ENCODE measurements at regions not wholly inside any gene's neighbourhood (a gene's known extent, or its start where the extent isn't known, plus 50 kb on each side); places are given as distances from the start of the nearest gene placed in this dataset.

DNA sequence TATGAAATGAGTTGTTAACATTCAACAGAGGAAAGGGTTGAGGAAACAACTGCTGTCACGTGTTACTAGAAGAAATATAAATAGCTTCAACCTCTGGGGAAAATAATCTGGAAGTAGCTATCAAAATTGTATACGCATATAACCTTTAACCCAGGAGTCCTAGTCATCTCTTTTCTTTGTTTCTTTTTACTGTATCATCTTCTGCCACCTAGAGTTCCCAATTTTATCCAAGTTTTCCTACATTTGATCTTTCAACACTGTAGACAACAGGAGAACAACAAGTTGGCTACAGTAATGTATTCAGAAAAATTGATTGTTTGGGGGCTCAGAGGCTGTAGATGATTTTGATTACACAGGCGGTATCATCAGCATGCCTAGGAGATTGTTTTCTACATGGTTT is 453.7 kb downstream of the FSCB start:
- H4K8ac ChIP-seq (ENCODE audit: low read depth in 2 of 2, low read length in 2 of 2): no peak overlapping the region
- H3K23ac ChIP-seq (ENCODE audit: low read depth, low read length): no peak overlapping the region
- ATAC-seq (ENCODE audit: low read depth) (no peak), DNase-seq (no peak)
- H2AFZ ChIP-seq (replicated peaks; ENCODE audit: low read length, poor library complexity): no peak overlapping the region
- H2BK120ac ChIP-seq (ENCODE audit: low read depth, low read length): no peak overlapping the region
- H3K9me1 ChIP-seq (ENCODE audit: insufficient read depth, low read length): no peaks in the 10 kb centered on the region
- H3K27me3 ChIP-seq (ENCODE audit: control insufficient read depth, insufficient read depth, low read length): no peaks in the 10 kb centered on the region
- H3K4me1 ChIP-seq (ENCODE audit: control insufficient read depth, insufficient read depth, low read length): no peaks in the 10 kb centered on the region
- H3K36me3 ChIP-seq (ENCODE audit: control insufficient read depth, insufficient read depth, low read length): no peaks in the 10 kb centered on the region
- H3K27ac ChIP-seq (ENCODE audit: insufficient read depth, low read length): no peak overlapping the region
- POLR2A ChIA-PET (ENCODE audit: unreplicated experiment): no interaction called here
- no peak overlapping the region for H3K56ac ChIP-seq (ENCODE audit: extremely low read depth, insufficient read depth, low read length)
- no peaks in the 10 kb centered on the region for H3K9me3 ChIP-seq (ENCODE audit: control insufficient read depth, insufficient read depth, low read length)
- H2AK5ac ChIP-seq (ENCODE audit: low read depth, low read length): no peak overlapping the region
- CTCF ChIA-PET: no interaction called here
- H2BK15ac ChIP-seq (ENCODE audit: low read depth, low read length): no peak overlapping the region
- no peak overlapping the region for H2BK20ac ChIP-seq (ENCODE audit: low read depth, low read length)
- dilution Hi-C loops (cut with HindIII; ENCODE audit: low sequenced_read_pairs, unreplicated experiment) (no loop called here), intact Hi-C loops (cut with micrococcal nuclease) (no loop called here), in situ Hi-C loops (cut with MboI; ENCODE audit: low sequenced_read_pairs) (no loop called here)
- H4K91ac ChIP-seq (ENCODE audit: insufficient read depth, low read depth, low read length): no peak overlapping the region
- TF ChIP-seq RAD21 (IDR thresholded peaks at IDR 0.05; ENCODE audit: low read length): no peak
- TF ChIP-seq SMC3 (IDR thresholded peaks at IDR 0.05; ENCODE audit: low read depth, low read length): no peak
- no peak for TF ChIP-seq RCOR1 (IDR thresholded peaks at IDR 0.05; ENCODE audit: insufficient replicate concordance, low read length)
- H3K9ac ChIP-seq (ENCODE audit: low read depth, low read length): no peak overlapping the region
- no peak overlapping the region for H2AK9ac ChIP-seq (replicated peaks; ENCODE audit: low read depth, low read length, poor library complexity)
- H4K20me1 ChIP-seq (ENCODE audit: insufficient read depth, low read length): no peaks in the 10 kb centered on the region
- H3K79me1 ChIP-seq (ENCODE audit: low read depth in 1 of 2, low read length in 2 of 2): no peaks in the 10 kb centered on the region
- no TSS peak for BruUV-seq (replicated peaks)
- H2BK5ac ChIP-seq (ENCODE audit: low read depth, low read length, poor library complexity, severe bottlenecking): no peak overlapping the region
- H3K4ac ChIP-seq (ENCODE audit: low read depth, low read length): no peak overlapping the region
- H3K4me3 ChIP-seq (ENCODE audit: insufficient read depth, low read depth, low read length): no peak overlapping the region
- no peak overlapping the region for H4K5ac ChIP-seq (ENCODE audit: low read depth, low read length)
- no peak overlapping the region for H3K18ac ChIP-seq (ENCODE audit: low read depth, low read length)
- H3K4me2 ChIP-seq (ENCODE audit: low read depth, low read length): no peak overlapping the region
- no peak overlapping the region for H3K14ac ChIP-seq (replicated peaks; ENCODE audit: low read depth, low read length)
- WGBS, 2 experiments (ENCODE audit: extremely low coverage in 2 of 2, insufficient read length in 1 of 2): no CpG with 5 or more reads among the region's 3 CpGs
